H1 (cell line): ENCODE measurements at regions not wholly inside any gene's neighbourhood (a gene's known extent, or its start where the extent isn't known, plus 50 kb on each side); places are given as distances from the start of the nearest gene placed in this dataset.

ENCODE experiments used
- CHD1 ChIP-seq: IDR thresholded peaks from 2 replicates; pipeline ENCODE4 v1.6.1; 2012; ENCODE audit warnings: low read depth, low read length, improper control_type of control experiment
- CREB1 ChIP-seq: IDR thresholded peaks from 2 replicates; pipeline ENCODE4 v1.6.1; 2012; ENCODE audit warnings: inconsistent platforms
- KDM1A ChIP-seq: fragments of 200-600, 300-600 bp; sonication (generic); IDR thresholded peaks from 2 replicates; pipeline ENCODE4 v1.7.1; 2016; ENCODE audit warnings: mild to moderate bottlenecking, low read length, borderline replicate concordance
- RAD21 ChIP-seq, 2 experiments: IDR thresholded peaks in 1 of 2; conservative IDR thresholded peaks in 1 of 2; 2 replicates each; pipeline ENCODE4 v1.6.1; 2011; ENCODE audit warnings: low read depth in 2 of 2, low read length in 2 of 2, improper control_type of control experiment in 1 of 2, inconsistent platforms in 1 of 2, mild to moderate bottlenecking in 1 of 2, moderate library complexity in 1 of 2
- SP4 ChIP-seq: IDR thresholded peaks from 2 replicates; pipeline ENCODE4 v1.6.1; 2012; ENCODE audit warnings: low read length, inconsistent platforms
- TAF7 ChIP-seq: optimal IDR thresholded peaks from 2 replicates; pipeline ENCODE3; 2011; ENCODE audit warnings: low read depth, mild to moderate bottlenecking, inconsistent platforms, low read length, moderate library complexity, borderline replicate concordance
- TEAD4 ChIP-seq: IDR thresholded peaks from 2 replicates; pipeline ENCODE4 v1.6.1; 2012; ENCODE audit warnings: low read depth, low read length, inconsistent platforms, mixed read lengths
- ZNF274 ChIP-seq: IDR thresholded peaks from 2 replicates; pipeline ENCODE4 v1.7.0; 2012; ENCODE audit warnings: low read length, borderline replicate concordance; ENCODE audit errors: extremely low read depth
- TF ChIP-seq, protein P1 (sequence below): fragments of 300-600 bp; sonication (generic); IDR thresholded peaks from 2 replicates; pipeline ENCODE4 v1.7.1; 2012; ENCODE audit warnings: low read length, moderate library complexity, mild to moderate bottlenecking, inconsistent platforms; ENCODE audit not compliant: insufficient replicate concordance
- TF ChIP-seq, protein P2 (sequence below), 3 experiments: IDR thresholded peaks; 1 replicate in 2 of 3; 2 replicates in 1 of 3; pipeline versions ENCODE4 v1.5.1 to v1.6.1; 2011; ENCODE audit warnings: low read length in 3 of 3, mild to moderate bottlenecking in 3 of 3, inconsistent platforms in 2 of 3, low read depth in 1 of 3, moderate library complexity in 1 of 3; ENCODE audit not compliant: insufficient read depth in 1 of 3; ENCODE audit errors: control extremely low read depth in 1 of 3

DNA sequence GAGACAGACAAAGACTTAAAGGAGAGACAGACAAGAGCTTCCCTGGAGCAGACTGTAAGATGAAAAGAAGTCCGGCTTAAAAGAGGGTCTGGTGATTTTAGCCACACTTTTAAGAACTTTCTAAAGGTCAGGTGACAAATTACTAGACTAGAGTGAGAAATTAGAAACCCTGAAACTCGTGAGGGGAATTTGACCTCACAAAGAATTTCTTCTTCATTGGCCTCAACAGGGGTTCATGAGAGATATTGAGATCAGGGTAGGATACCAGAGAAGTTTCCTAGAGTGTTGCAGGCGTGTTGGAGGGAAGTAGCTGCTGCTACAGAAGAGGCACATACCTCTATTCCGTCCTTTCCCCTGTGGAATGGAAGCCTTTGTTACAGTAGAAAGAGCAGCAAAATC lies 884.4 kb downstream of the KCNT2 start (continued):
- TF ChIP-seq, protein P1, sequence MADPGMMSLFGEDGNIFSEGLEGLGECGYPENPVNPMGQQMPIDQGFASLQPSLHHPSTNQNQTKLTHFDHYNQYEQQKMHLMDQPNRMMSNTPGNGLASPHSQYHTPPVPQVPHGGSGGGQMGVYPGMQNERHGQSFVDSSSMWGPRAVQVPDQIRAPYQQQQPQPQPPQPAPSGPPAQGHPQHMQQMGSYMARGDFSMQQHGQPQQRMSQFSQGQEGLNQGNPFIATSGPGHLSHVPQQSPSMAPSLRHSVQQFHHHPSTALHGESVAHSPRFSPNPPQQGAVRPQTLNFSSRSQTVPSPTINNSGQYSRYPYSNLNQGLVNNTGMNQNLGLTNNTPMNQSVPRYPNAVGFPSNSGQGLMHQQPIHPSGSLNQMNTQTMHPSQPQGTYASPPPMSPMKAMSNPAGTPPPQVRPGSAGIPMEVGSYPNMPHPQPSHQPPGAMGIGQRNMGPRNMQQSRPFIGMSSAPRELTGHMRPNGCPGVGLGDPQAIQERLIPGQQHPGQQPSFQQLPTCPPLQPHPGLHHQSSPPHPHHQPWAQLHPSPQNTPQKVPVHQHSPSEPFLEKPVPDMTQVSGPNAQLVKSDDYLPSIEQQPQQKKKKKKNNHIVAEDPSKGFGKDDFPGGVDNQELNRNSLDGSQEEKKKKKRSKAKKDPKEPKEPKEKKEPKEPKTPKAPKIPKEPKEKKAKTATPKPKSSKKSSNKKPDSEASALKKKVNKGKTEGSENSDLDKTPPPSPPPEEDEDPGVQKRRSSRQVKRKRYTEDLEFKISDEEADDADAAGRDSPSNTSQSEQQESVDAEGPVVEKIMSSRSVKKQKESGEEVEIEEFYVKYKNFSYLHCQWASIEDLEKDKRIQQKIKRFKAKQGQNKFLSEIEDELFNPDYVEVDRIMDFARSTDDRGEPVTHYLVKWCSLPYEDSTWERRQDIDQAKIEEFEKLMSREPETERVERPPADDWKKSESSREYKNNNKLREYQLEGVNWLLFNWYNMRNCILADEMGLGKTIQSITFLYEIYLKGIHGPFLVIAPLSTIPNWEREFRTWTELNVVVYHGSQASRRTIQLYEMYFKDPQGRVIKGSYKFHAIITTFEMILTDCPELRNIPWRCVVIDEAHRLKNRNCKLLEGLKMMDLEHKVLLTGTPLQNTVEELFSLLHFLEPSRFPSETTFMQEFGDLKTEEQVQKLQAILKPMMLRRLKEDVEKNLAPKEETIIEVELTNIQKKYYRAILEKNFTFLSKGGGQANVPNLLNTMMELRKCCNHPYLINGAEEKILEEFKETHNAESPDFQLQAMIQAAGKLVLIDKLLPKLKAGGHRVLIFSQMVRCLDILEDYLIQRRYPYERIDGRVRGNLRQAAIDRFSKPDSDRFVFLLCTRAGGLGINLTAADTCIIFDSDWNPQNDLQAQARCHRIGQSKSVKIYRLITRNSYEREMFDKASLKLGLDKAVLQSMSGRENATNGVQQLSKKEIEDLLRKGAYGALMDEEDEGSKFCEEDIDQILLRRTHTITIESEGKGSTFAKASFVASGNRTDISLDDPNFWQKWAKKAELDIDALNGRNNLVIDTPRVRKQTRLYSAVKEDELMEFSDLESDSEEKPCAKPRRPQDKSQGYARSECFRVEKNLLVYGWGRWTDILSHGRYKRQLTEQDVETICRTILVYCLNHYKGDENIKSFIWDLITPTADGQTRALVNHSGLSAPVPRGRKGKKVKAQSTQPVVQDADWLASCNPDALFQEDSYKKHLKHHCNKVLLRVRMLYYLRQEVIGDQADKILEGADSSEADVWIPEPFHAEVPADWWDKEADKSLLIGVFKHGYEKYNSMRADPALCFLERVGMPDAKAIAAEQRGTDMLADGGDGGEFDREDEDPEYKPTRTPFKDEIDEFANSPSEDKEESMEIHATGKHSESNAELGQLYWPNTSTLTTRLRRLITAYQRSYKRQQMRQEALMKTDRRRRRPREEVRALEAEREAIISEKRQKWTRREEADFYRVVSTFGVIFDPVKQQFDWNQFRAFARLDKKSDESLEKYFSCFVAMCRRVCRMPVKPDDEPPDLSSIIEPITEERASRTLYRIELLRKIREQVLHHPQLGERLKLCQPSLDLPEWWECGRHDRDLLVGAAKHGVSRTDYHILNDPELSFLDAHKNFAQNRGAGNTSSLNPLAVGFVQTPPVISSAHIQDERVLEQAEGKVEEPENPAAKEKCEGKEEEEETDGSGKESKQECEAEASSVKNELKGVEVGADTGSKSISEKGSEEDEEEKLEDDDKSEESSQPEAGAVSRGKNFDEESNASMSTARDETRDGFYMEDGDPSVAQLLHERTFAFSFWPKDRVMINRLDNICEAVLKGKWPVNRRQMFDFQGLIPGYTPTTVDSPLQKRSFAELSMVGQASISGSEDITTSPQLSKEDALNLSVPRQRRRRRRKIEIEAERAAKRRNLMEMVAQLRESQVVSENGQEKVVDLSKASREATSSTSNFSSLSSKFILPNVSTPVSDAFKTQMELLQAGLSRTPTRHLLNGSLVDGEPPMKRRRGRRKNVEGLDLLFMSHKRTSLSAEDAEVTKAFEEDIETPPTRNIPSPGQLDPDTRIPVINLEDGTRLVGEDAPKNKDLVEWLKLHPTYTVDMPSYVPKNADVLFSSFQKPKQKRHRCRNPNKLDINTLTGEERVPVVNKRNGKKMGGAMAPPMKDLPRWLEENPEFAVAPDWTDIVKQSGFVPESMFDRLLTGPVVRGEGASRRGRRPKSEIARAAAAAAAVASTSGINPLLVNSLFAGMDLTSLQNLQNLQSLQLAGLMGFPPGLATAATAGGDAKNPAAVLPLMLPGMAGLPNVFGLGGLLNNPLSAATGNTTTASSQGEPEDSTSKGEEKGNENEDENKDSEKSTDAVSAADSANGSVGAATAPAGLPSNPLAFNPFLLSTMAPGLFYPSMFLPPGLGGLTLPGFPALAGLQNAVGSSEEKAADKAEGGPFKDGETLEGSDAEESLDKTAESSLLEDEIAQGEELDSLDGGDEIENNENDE = no peak
- TF ChIP-seq, protein P2, sequence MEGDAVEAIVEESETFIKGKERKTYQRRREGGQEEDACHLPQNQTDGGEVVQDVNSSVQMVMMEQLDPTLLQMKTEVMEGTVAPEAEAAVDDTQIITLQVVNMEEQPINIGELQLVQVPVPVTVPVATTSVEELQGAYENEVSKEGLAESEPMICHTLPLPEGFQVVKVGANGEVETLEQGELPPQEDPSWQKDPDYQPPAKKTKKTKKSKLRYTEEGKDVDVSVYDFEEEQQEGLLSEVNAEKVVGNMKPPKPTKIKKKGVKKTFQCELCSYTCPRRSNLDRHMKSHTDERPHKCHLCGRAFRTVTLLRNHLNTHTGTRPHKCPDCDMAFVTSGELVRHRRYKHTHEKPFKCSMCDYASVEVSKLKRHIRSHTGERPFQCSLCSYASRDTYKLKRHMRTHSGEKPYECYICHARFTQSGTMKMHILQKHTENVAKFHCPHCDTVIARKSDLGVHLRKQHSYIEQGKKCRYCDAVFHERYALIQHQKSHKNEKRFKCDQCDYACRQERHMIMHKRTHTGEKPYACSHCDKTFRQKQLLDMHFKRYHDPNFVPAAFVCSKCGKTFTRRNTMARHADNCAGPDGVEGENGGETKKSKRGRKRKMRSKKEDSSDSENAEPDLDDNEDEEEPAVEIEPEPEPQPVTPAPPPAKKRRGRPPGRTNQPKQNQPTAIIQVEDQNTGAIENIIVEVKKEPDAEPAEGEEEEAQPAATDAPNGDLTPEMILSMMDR (IDR thresholded peaks at IDR 0.05; ENCODE audit: control extremely low read depth in 1 of 3, insufficient read depth in 1 of 3, low read depth in 1 of 3, low read length in 3 of 3) = no peak
- TF ChIP-seq TEAD4 = no peak
- no peak for TF ChIP-seq ZNF274
- no peak for TF ChIP-seq KDM1A
- no peak for TF ChIP-seq SP4
- no peak for TF ChIP-seq TAF7
- no peak for TF ChIP-seq RAD21 (IDR thresholded peaks at IDR 0.05 in 1 of 2, conservative IDR thresholded peaks at IDR 0.05 in 1 of 2; ENCODE audit: low read depth in 2 of 2, low read length in 2 of 2)
- no peak for TF ChIP-seq CREB1
- TF ChIP-seq CHD1 = no peak
